Dendritic cell treated with granulocyte-macrophage colony-stimulating factor and Interleukin-4, amounts not matched to agents 40 ng/mL and 50 ng/mL, for 4 days (primary cell): ENCODE measurements at regions not wholly inside any gene's neighbourhood (a gene's known extent, or its start where the extent isn't known, plus 50 kb on each side); places are given as distances from the start of the nearest gene placed in this dataset.

Experiments used
- H3K27ac Mint-ChIP-seq: one replicate; pipeline ENCODE4 v1.8.0; 2022; ENCODE audit warnings: mild to moderate bottlenecking, mixed read lengths
- H3K27me3 Mint-ChIP-seq: one replicate; pipeline ENCODE4 v1.8.0; 2022; ENCODE audit warnings: mild to moderate bottlenecking, mixed read lengths
- H3K36me3 Mint-ChIP-seq: one replicate; pipeline ENCODE4 v1.8.0; 2022; ENCODE audit warnings: low read depth, mixed read lengths
- H3K4me1 Mint-ChIP-seq: one replicate; pipeline ENCODE4 v1.8.0; 2022; ENCODE audit warnings: low read depth, mixed read lengths
- H3K4me3 Mint-ChIP-seq: one replicate; pipeline ENCODE4 v1.8.0; 2022; ENCODE audit warnings: mild to moderate bottlenecking, moderate library complexity, mixed read lengths
- H3K9me3 Mint-ChIP-seq: one replicate; pipeline ENCODE4 v1.8.0; 2022; ENCODE audit warnings: mixed read lengths
- intact Hi-C: fragments of 100-400 bp; cut with micrococcal nuclease; formaldehyde crosslinking; loops from one replicate; pipeline ENCODE4 v1.15.0; 2022

- peaks cover 10% of the 10 kb centered on the region for H3K9me3 Mint-ChIP-seq
- no peaks in the 10 kb centered on the region for H3K4me1 Mint-ChIP-seq
- H3K27me3 Mint-ChIP-seq: no peaks in the 10 kb centered on the region
- intact Hi-C loops: no loop called here
- H3K4me3 Mint-ChIP-seq: no peak overlapping the region
- no peaks in the 10 kb centered on the region for H3K36me3 Mint-ChIP-seq
- no peak overlapping the region for H3K27ac Mint-ChIP-seq
Observed at GRCh38 chr15:96882121-96882772, 551.7 kb downstream of the NR2F2 start.

GRCh38 chr15:96887730-96888129 lies 557.2 kb downstream of the NR2F2 start:
- Mint-ChIP-seq H3K36me3 (no peaks in the 10 kb centered on the region), H3K27me3 (peaks cover 3% of the 10 kb centered on the region), H3K27ac (no peak overlapping the region), H3K4me3 (no peak overlapping the region), H3K9me3 (peaks cover 10% of the 10 kb centered on the region), H3K4me1 (no peaks in the 10 kb centered on the region)
- intact Hi-C loops: no loop called here

GRCh38 chr15:96888764-96889163 lies 558.3 kb downstream of the NR2F2 start:
- Mint-ChIP-seq H3K27me3 (peaks cover 3% of the 10 kb centered on the region), H3K27ac (no peak overlapping the region), H3K36me3 (no peaks in the 10 kb centered on the region), H3K9me3 (peaks cover 10% of the 10 kb centered on the region), H3K4me3 (no peak overlapping the region), H3K4me1 (no peaks in the 10 kb centered on the region)
- intact Hi-C loops: no loop called here

- Mint-ChIP-seq H3K27ac (no peak overlapping the region), H3K9me3 (peaks cover 10% of the 10 kb centered on the region), H3K36me3 (no peaks in the 10 kb centered on the region), H3K27me3 (peaks cover 3% of the 10 kb centered on the region), H3K4me3 (no peak overlapping the region), H3K4me1 (no peaks in the 10 kb centered on the region)
- intact Hi-C loops: no loop called here
Observed at GRCh38 chr15:96889734-96890480, 559.4 kb downstream of the NR2F2 start.

- peaks cover 8% of the 10 kb centered on the region for H3K9me3 Mint-ChIP-seq
- intact Hi-C loops: no loop called here
- H3K27me3 Mint-ChIP-seq: peaks cover 3% of the 10 kb centered on the region
- H3K4me1 Mint-ChIP-seq: no peaks in the 10 kb centered on the region
- no peaks in the 10 kb centered on the region for H3K36me3 Mint-ChIP-seq
- no peak overlapping the region for H3K27ac Mint-ChIP-seq
- no peak overlapping the region for H3K4me3 Mint-ChIP-seq
Observed at GRCh38 chr15:96891046-96891445, 560.5 kb downstream of the NR2F2 start.

- Mint-ChIP-seq H3K27me3 (peaks cover 4% of the 10 kb centered on the region), H3K4me1 (no peaks in the 10 kb centered on the region), H3K4me3 (no peak overlapping the region), H3K9me3 (no peaks in the 10 kb centered on the region), H3K36me3 (no peaks in the 10 kb centered on the region), H3K27ac (no peak overlapping the region)
- intact Hi-C loops: loop anchor here (1.0 kb wide), 1 partner anchor 536 kb away; no protein-coding TSS in a partner anchor
Observed at GRCh38 chr15:96893159-96893906, 562.8 kb downstream of the NR2F2 start.

GRCh38 chr15:96894659-96895058 lies 564.2 kb downstream of the NR2F2 start:
- no peak overlapping the region for H3K27ac Mint-ChIP-seq
- H3K36me3 Mint-ChIP-seq: no peaks in the 10 kb centered on the region
- H3K4me3 Mint-ChIP-seq: no peak overlapping the region
- H3K27me3 Mint-ChIP-seq: peaks cover 4% of the 10 kb centered on the region
- H3K9me3 Mint-ChIP-seq: no peaks in the 10 kb centered on the region
- intact Hi-C loops: no loop called here
- no peaks in the 10 kb centered on the region for H3K4me1 Mint-ChIP-seq

GRCh38 chr15:96896766-96897165 lies 566.3 kb downstream of the NR2F2 start:
- Mint-ChIP-seq H3K4me1 (no peaks in the 10 kb centered on the region), H3K27me3 (peaks cover 1% of the 10 kb centered on the region), H3K27ac (no peak overlapping the region), H3K36me3 (no peaks in the 10 kb centered on the region), H3K4me3 (no peak overlapping the region), H3K9me3 (peaks cover 12% of the 10 kb centered on the region)
- intact Hi-C loops: no loop called here

- H3K36me3 Mint-ChIP-seq: no peaks in the 10 kb centered on the region
- no peak overlapping the region for H3K4me3 Mint-ChIP-seq
- H3K4me1 Mint-ChIP-seq: no peaks in the 10 kb centered on the region
- peaks cover 37% of the 10 kb centered on the region for H3K9me3 Mint-ChIP-seq
- H3K27ac Mint-ChIP-seq: no peak overlapping the region
- no peaks in the 10 kb centered on the region for H3K27me3 Mint-ChIP-seq
- intact Hi-C loops: no loop called here
Observed at GRCh38 chr15:96914081-96914480, 583.6 kb downstream of the NR2F2 start.

GRCh38 chr15:96916750-96917149 lies 586.2 kb downstream of the NR2F2 start:
- no peaks in the 10 kb centered on the region for H3K27me3 Mint-ChIP-seq
- H3K4me3 Mint-ChIP-seq: no peak overlapping the region
- H3K27ac Mint-ChIP-seq: no peak overlapping the region
- peaks cover 45% of the 10 kb centered on the region for H3K9me3 Mint-ChIP-seq
- no peaks in the 10 kb centered on the region for H3K4me1 Mint-ChIP-seq
- H3K36me3 Mint-ChIP-seq: no peaks in the 10 kb centered on the region
- intact Hi-C loops: no loop called here

- Mint-ChIP-seq H3K27me3 (no peaks in the 10 kb centered on the region), H3K36me3 (no peaks in the 10 kb centered on the region), H3K9me3 (peaks cover 19% of the 10 kb centered on the region), H3K4me1 (no peaks in the 10 kb centered on the region), H3K27ac (no peak overlapping the region), H3K4me3 (no peak overlapping the region)
- intact Hi-C loops: no loop called here
Observed at GRCh38 chr15:96924570-96924969, 594.1 kb downstream of the NR2F2 start.

GRCh38 chr15:96947296-96948229 lies 617.1 kb downstream of the NR2F2 start:
- no peaks in the 10 kb centered on the region for H3K9me3 Mint-ChIP-seq
- H3K36me3 Mint-ChIP-seq: no peaks in the 10 kb centered on the region
- no peak overlapping the region for H3K27ac Mint-ChIP-seq
- intact Hi-C loops: no loop called here
- H3K27me3 Mint-ChIP-seq: peaks cover 19% of the 10 kb centered on the region
- H3K4me1 Mint-ChIP-seq: no peaks in the 10 kb centered on the region
- H3K4me3 Mint-ChIP-seq: no peak overlapping the region

GRCh38 chr15:96948981-96949380 lies 618.5 kb downstream of the NR2F2 start:
- Mint-ChIP-seq H3K9me3 (no peaks in the 10 kb centered on the region), H3K36me3 (no peaks in the 10 kb centered on the region), H3K4me1 (no peaks in the 10 kb centered on the region), H3K27me3 (peaks cover 19% of the 10 kb centered on the region), H3K4me3 (no peak overlapping the region), H3K27ac (no peak overlapping the region)
- intact Hi-C loops: no loop called here
